ENCODE measurements at regions not wholly inside any gene's neighbourhood (a gene's known extent, or its start where the extent isn't known, plus 50 kb on each side); places are given as distances from the start of the nearest gene placed in this dataset.

GRCh38 chr7:15783987-15784693, 97.7 kb upstream of the MEOX2 start:
- DNase-seq = no peak

- no peak for DNase-seq
These were observed 96.2 kb upstream of the MEOX2 start for GRCh38 chr7:15782656-15783055.

- DNase-seq = no peak
These were observed 95.5 kb upstream of the MEOX2 start for GRCh38 chr7:15781944-15782343.

GRCh38 chr7:15780271-15780670, 93.8 kb upstream of the MEOX2 start:
- no peak for DNase-seq

GRCh38 chr7:15778191-15778590, 91.7 kb upstream of the MEOX2 start:
- no peak for DNase-seq

- DNase-seq = no peak
These were observed 79.3 kb upstream of the MEOX2 start for GRCh38 chr7:15765753-15766152.

- no peak for DNase-seq
These were observed 78.4 kb upstream of the MEOX2 start for GRCh38 chr7:15764851-15765382.

GRCh38 chr7:15764010-15764409, 77.5 kb upstream of the MEOX2 start:
- no peak for DNase-seq

- DNase-seq = no peak
These were observed 70.8 kb upstream of the MEOX2 start for GRCh38 chr7:15757041-15758000.

- DNase-seq = no peak
These were observed 68.6 kb upstream of the MEOX2 start for GRCh38 chr7:15755061-15755460.

GRCh38 chr7:15753887-15754579, 67.5 kb upstream of the MEOX2 start:
- DNase-seq = no peak

GRCh38 chr7:15752377-15752776, 65.9 kb upstream of the MEOX2 start:
- no peak for DNase-seq

- peak; percentile 18 for DNase-seq
These were observed 64.8 kb upstream of the MEOX2 start for GRCh38 chr7:15751191-15751701.

GRCh38 chr7:15750727-15751126, 64.2 kb upstream of the MEOX2 start:
- no peak for DNase-seq

GRCh38 chr7:15749631-15750030, 63.1 kb upstream of the MEOX2 start:
- no peak for DNase-seq

GRCh38 chr7:15747712-15748111, 61.2 kb upstream of the MEOX2 start:
- no peak for DNase-seq

GRCh38 chr7:15747301-15747700, 60.8 kb upstream of the MEOX2 start:
- no peak for DNase-seq

- DNase-seq = no peak
These were observed 57.5 kb upstream of the MEOX2 start for GRCh38 chr7:15743926-15744480.

- DNase-seq = no peak
These were observed 51.1 kb upstream of the MEOX2 start for GRCh38 chr7:15737601-15738000.
